B cell (primary cell): ENCODE measurements at regions not wholly inside any gene's neighbourhood (a gene's known extent, or its start where the extent isn't known, plus 50 kb on each side); places are given as distances from the start of the nearest gene placed in this dataset.

Experiments
- ATAC-seq: fragments of 200-7000 bp; cut with Tn5 transposase; one replicate; pipeline ENCODE4 v1.10.0; 2021; ENCODE audit warnings: low read depth, mild to moderate bottlenecking, moderate number of reproducible peaks, moderate library complexity
- CTCF ChIA-PET: fragments of 350-600 bp; sonication (Branson Sonifier 250); formaldehyde crosslinking; loops from one replicate; lab custom pipeline; 2021; ENCODE audit warnings: antibody characterized with exemption, inconsistent platforms; lab: Charles Lee
- POLR2A ChIA-PET: fragments of 350-600 bp; sonication (Branson Sonifier 250); formaldehyde crosslinking; loops from one replicate; lab custom pipeline; 2021; ENCODE audit warnings: antibody characterized with exemption; lab: Charles Lee
- DNase-seq: peaks from one replicate; pipeline ENCODE4 v3.0.0; 2013
- H2AFZ ChIP-seq: 2 replicates; pipeline ENCODE4 v1.6.1; 2012; ENCODE audit warnings: mild to moderate bottlenecking, low read depth, low read length; ENCODE audit not compliant: insufficient read depth, poor library complexity, severe bottlenecking
- H3K27ac ChIP-seq, 2 donors: 1 replicate in 1 of 2; 2 replicates in 1 of 2; pipeline ENCODE4 v1.5.1; 2012 to 2013; ENCODE audit warnings: low read length in 2 of 2, mild to moderate bottlenecking in 2 of 2, moderate library complexity in 1 of 2
- H3K27me3 ChIP-seq, 4 experiments: fragments of 200-600 bp in 1 of 4; sonication (generic) in 1 of 4; replicated peaks in 1 of 4; 1 replicate in 2 of 4; 2 replicates in 2 of 4; pipeline versions ENCODE4 v1.6.1 to v1.7.0; 2013 to 2016; ENCODE audit warnings: low read length in 3 of 4, mild to moderate bottlenecking in 2 of 4, mixed read lengths in 1 of 4, moderate library complexity in 1 of 4; ENCODE audit not compliant: insufficient read depth in 4 of 4, control insufficient read depth in 3 of 4; ENCODE audit errors: control extremely low read depth in 1 of 4
- H3K36me3 ChIP-seq, 2 experiments: replicated peaks in 1 of 2; 1 replicate in 1 of 2; 2 replicates in 1 of 2; pipeline versions ENCODE4 v1.6.1 to v1.7.1; 2013; ENCODE audit warnings: low read length in 1 of 2; ENCODE audit not compliant: insufficient read depth in 2 of 2, control insufficient read depth in 1 of 2; ENCODE audit errors: control extremely low read depth in 1 of 2, extremely low read depth in 1 of 2
- H3K4me1 ChIP-seq, 2 donors: fragments of 200-600 bp in 1 of 2; sonication (generic) in 1 of 2; 1 replicate in 1 of 2; 2 replicates in 1 of 2; pipeline versions ENCODE4 v1.5.1 to v1.6.1; 2013 to 2017; ENCODE audit warnings: low read length in 2 of 2; ENCODE audit not compliant: control insufficient read depth in 2 of 2, insufficient read depth in 2 of 2
- H3K4me2 ChIP-seq: replicated peaks from 2 replicates; pipeline ENCODE3; 2012; ENCODE audit warnings: mild to moderate bottlenecking, low read depth, low read length; ENCODE audit not compliant: poor library complexity, severe bottlenecking
- H3K4me3 ChIP-seq, 5 experiments: fragments of 200-600 bp in 1 of 5; sonication (generic) in 1 of 5; 1 replicate in 3 of 5; 2 replicates in 2 of 5; pipeline versions ENCODE4 v1.5.1 to v1.7.0; 2011 to 2016; ENCODE audit warnings: low read length in 4 of 5, mild to moderate bottlenecking in 4 of 5, low read depth in 2 of 5, control low read depth in 1 of 5, moderate library complexity in 1 of 5; ENCODE audit not compliant: insufficient read depth in 1 of 5; ENCODE audit errors: control extremely low read depth in 1 of 5, extremely low read depth in 1 of 5
- H3K79me2 ChIP-seq: fragments of 200-600 bp; sonication (generic); one replicate; pipeline ENCODE4 v1.6.0; 2016; ENCODE audit warnings: low read length; ENCODE audit not compliant: control insufficient read depth, insufficient read depth
- H3K9ac ChIP-seq: fragments of 200-600 bp; sonication (generic); 2 replicates; pipeline ENCODE4 v1.6.1; 2017; ENCODE audit warnings: mild to moderate bottlenecking, low read length, moderate library complexity
- H3K9me3 ChIP-seq, 3 donors: one replicate each; pipeline versions ENCODE4 v1.6.1 to v1.7.1; 2013; ENCODE audit warnings: low read length in 2 of 3; ENCODE audit not compliant: control insufficient read depth in 2 of 3, insufficient read depth in 1 of 3; ENCODE audit errors: control extremely low read depth in 1 of 3
- H4K20me1 ChIP-seq: 2 replicates; pipeline ENCODE4 v1.6.0; 2012; ENCODE audit warnings: mild to moderate bottlenecking, low read length; ENCODE audit not compliant: insufficient read depth, control insufficient read depth, poor library complexity, severe bottlenecking
- H3K27ac Mint-ChIP-seq: one replicate; pipeline ENCODE4 v1.8.0; 2021; ENCODE audit warnings: mixed read lengths
- H3K27me3 Mint-ChIP-seq: one replicate; pipeline ENCODE4 v1.8.0; 2021; ENCODE audit warnings: mixed read lengths
- H3K4me1 Mint-ChIP-seq: one replicate; pipeline ENCODE4 v1.8.0; 2021; ENCODE audit warnings: mixed read lengths
- H3K4me3 Mint-ChIP-seq: one replicate; pipeline ENCODE4 v1.8.0; 2021; ENCODE audit warnings: mixed read lengths
- H3K9me3 Mint-ChIP-seq: one replicate; pipeline ENCODE4 v1.8.0; 2022; ENCODE audit warnings: mixed read lengths; ENCODE audit not compliant: insufficient read depth
- EZH2 ChIP-seq: IDR thresholded peaks from 2 replicates; pipeline ENCODE4 v1.6.1; 2012; ENCODE audit warnings: borderline replicate concordance, low read depth, mild to moderate bottlenecking, moderate library complexity, low read length; ENCODE audit not compliant: insufficient read depth, poor library complexity, severe bottlenecking
- WGBS: methylation state at CpG from one replicate; pipeline ENCODE4 v1.1.5; 2013; ENCODE audit warnings: missing lambda C conversion rate; ENCODE audit not compliant: insufficient coverage; 5-methylcytosine and 5-hydroxymethylcytosine counted together
- intact Hi-C: fragments of 100-400 bp; cut with micrococcal nuclease; formaldehyde crosslinking; loops from one replicate; pipeline ENCODE4 v1.10.0; 2022
- TF ChIP-seq, protein P1 (sequence below): fragments of 200-600 bp; IDR thresholded peaks from one replicate; pipeline ENCODE4 v1.8.0; 2022; ENCODE audit warnings: antibody characterized with exemption, mild to moderate bottlenecking

- Histone ChIP-seq H3K27ac (no peak overlapping the region), H3K9ac (no peak overlapping the region), H3K27me3 (no peaks in the 10 kb centered on the region), H3K4me2 (no peak overlapping the region), H3K36me3 (no peaks in the 10 kb centered on the region), H3K9me3 (no peaks in the 10 kb centered on the region), H3K79me2 (no peaks in the 10 kb centered on the region), H3K4me1 (no peaks in the 10 kb centered on the region), H4K20me1 (no peaks in the 10 kb centered on the region), H3K4me3 (no peak overlapping the region), H2AFZ (no peak overlapping the region)
- DNase-seq (no peak), ATAC-seq (no peak)
- Mint-ChIP-seq H3K4me1 (no peaks in the 10 kb centered on the region), H3K27me3 (no peaks in the 10 kb centered on the region), H3K4me3 (no peak overlapping the region), H3K27ac (no peak overlapping the region), H3K9me3 (peaks cover 2% of the 10 kb centered on the region)
- no CpG with 5 or more reads among the region's 1 CpG for WGBS
- no peak for TF ChIP-seq EZH2
- TF ChIP-seq, protein P1, sequence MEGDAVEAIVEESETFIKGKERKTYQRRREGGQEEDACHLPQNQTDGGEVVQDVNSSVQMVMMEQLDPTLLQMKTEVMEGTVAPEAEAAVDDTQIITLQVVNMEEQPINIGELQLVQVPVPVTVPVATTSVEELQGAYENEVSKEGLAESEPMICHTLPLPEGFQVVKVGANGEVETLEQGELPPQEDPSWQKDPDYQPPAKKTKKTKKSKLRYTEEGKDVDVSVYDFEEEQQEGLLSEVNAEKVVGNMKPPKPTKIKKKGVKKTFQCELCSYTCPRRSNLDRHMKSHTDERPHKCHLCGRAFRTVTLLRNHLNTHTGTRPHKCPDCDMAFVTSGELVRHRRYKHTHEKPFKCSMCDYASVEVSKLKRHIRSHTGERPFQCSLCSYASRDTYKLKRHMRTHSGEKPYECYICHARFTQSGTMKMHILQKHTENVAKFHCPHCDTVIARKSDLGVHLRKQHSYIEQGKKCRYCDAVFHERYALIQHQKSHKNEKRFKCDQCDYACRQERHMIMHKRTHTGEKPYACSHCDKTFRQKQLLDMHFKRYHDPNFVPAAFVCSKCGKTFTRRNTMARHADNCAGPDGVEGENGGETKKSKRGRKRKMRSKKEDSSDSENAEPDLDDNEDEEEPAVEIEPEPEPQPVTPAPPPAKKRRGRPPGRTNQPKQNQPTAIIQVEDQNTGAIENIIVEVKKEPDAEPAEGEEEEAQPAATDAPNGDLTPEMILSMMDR, result no peak
- ChIA-PET POLR2A (no interaction called here), CTCF (no interaction called here)
- intact Hi-C loops, result no loop called here
Observed at GRCh38 chr9:30812821-30813220, 1571.6 kb upstream of the ACO1 start.

- Histone ChIP-seq H3K4me1 (no peaks in the 10 kb centered on the region), H3K36me3 (no peaks in the 10 kb centered on the region), H3K4me3 (no peak overlapping the region), H3K9me3 (no peaks in the 10 kb centered on the region), H2AFZ (no peak overlapping the region), H3K79me2 (no peaks in the 10 kb centered on the region), H3K27ac (no peak overlapping the region), H3K9ac (no peak overlapping the region), H4K20me1 (no peaks in the 10 kb centered on the region), H3K4me2 (no peak overlapping the region), H3K27me3 (no peaks in the 10 kb centered on the region)
- Mint-ChIP-seq H3K4me1 (no peaks in the 10 kb centered on the region), H3K9me3 (peaks cover 2% of the 10 kb centered on the region), H3K27me3 (no peaks in the 10 kb centered on the region), H3K4me3 (no peak overlapping the region), H3K27ac (no peak overlapping the region)
- TF ChIP-seq, protein P1, result no peak
- no peak for TF ChIP-seq EZH2
- WGBS, result no CpG with 5 or more reads among the region's 2 CpGs
- ATAC-seq (no peak), DNase-seq (no peak)
- POLR2A ChIA-PET, result no interaction called here
- intact Hi-C loops, result no loop called here
- CTCF ChIA-PET, result no interaction called here
Observed at GRCh38 chr9:30815585-30815984, 1568.9 kb upstream of the ACO1 start.
